Ishikawa (cell line): ENCODE measurements at regions not wholly inside any gene's neighbourhood (a gene's known extent, or its start where the extent isn't known, plus 50 kb on each side); places are given as distances from the start of the nearest gene placed in this dataset.

Experiments
- TAF1 ChIP-seq: IDR thresholded peaks from 2 replicates; pipeline ENCODE4 v1.6.1; 2012; ENCODE audit warnings: low read depth, mild to moderate bottlenecking
- YY1 ChIP-seq: IDR thresholded peaks from 2 replicates; pipeline ENCODE4 v1.6.1; 2012; ENCODE audit warnings: low read depth
- ZBTB7A ChIP-seq: IDR thresholded peaks from 2 replicates; pipeline ENCODE4 v1.6.1; 2012; ENCODE audit warnings: low read depth
- TF ChIP-seq, protein P1 (sequence below): IDR thresholded peaks from 2 replicates; pipeline ENCODE4 v1.6.1; 2012
- TF ChIP-seq, protein P2 (sequence below): IDR thresholded peaks from 2 replicates; pipeline ENCODE4 v1.6.1; 2012; ENCODE audit warnings: low read depth, mild to moderate bottlenecking

DNA sequence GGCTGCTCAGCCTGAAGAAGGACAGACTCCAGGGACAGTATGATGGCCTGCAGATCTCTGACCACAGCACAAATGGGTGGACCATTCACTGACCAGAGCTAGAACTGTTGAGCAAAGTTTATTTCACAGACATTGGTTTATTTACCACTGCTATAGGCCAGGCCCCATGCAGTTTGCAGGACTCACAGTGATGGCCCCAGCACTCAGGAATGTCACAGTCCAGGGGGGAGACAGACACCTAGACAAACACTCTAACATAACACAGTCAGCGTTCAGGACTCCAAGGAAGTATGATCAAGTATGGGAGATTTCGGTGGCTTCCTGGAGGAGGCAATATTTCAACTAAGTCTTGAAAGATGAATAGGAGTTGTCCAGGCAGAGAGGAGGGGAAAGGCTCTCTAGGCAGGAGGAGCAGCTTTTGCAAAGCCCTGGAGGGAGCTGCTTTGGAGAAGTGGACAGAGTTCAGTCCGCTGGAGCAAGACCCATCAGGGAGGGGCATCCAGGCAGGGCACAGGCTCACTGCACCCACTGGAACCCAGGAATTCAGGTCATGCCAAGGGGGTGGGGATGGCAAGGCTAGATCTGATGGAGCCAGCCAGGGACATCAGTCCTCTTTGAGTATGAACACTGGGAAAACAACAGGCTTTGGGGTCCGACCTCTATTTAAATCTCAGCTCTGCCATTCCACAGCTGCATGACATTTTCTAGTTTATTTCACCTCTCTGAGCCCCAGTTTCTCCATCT is 454.3 kb downstream of the MATN1 start:
- TF ChIP-seq TAF1 (no peak), ZBTB7A (no peak), YY1 (no peak)
- TF ChIP-seq, protein P1, sequence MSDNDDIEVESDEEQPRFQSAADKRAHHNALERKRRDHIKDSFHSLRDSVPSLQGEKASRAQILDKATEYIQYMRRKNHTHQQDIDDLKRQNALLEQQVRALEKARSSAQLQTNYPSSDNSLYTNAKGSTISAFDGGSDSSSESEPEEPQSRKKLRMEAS, result no peak
- TF ChIP-seq, protein P2, sequence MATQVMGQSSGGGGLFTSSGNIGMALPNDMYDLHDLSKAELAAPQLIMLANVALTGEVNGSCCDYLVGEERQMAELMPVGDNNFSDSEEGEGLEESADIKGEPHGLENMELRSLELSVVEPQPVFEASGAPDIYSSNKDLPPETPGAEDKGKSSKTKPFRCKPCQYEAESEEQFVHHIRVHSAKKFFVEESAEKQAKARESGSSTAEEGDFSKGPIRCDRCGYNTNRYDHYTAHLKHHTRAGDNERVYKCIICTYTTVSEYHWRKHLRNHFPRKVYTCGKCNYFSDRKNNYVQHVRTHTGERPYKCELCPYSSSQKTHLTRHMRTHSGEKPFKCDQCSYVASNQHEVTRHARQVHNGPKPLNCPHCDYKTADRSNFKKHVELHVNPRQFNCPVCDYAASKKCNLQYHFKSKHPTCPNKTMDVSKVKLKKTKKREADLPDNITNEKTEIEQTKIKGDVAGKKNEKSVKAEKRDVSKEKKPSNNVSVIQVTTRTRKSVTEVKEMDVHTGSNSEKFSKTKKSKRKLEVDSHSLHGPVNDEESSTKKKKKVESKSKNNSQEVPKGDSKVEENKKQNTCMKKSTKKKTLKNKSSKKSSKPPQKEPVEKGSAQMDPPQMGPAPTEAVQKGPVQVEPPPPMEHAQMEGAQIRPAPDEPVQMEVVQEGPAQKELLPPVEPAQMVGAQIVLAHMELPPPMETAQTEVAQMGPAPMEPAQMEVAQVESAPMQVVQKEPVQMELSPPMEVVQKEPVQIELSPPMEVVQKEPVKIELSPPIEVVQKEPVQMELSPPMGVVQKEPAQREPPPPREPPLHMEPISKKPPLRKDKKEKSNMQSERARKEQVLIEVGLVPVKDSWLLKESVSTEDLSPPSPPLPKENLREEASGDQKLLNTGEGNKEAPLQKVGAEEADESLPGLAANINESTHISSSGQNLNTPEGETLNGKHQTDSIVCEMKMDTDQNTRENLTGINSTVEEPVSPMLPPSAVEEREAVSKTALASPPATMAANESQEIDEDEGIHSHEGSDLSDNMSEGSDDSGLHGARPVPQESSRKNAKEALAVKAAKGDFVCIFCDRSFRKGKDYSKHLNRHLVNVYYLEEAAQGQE, result no peak
